ENCODE measurements at regions not wholly inside any gene's neighbourhood (a gene's known extent, or its start where the extent isn't known, plus 50 kb on each side); places are given as distances from the start of the nearest gene placed in this dataset.

- TF ChIP-seq FOXM1 (IDR thresholded peaks at IDR 0.05; ENCODE audit: low read depth) (no peak), YY1 (IDR thresholded peaks at IDR 0.05; ENCODE audit: low read depth) (no peak), TCF12 (IDR thresholded peaks at IDR 0.05) (no peak), CTCF (IDR thresholded peaks at IDR 0.05) (no peak), RXRA (IDR thresholded peaks at IDR 0.05; ENCODE audit: borderline replicate concordance, low read depth) (no peak), EZH2phosphoT487 (IDR thresholded peaks at IDR 0.05; ENCODE audit: borderline replicate concordance, low read depth) (no peak)
- TF ChIP-seq, protein P1, sequence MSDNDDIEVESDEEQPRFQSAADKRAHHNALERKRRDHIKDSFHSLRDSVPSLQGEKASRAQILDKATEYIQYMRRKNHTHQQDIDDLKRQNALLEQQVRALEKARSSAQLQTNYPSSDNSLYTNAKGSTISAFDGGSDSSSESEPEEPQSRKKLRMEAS (IDR thresholded peaks at IDR 0.05; ENCODE audit: low read depth) = no peak
- TF ChIP-seq, protein P2, sequence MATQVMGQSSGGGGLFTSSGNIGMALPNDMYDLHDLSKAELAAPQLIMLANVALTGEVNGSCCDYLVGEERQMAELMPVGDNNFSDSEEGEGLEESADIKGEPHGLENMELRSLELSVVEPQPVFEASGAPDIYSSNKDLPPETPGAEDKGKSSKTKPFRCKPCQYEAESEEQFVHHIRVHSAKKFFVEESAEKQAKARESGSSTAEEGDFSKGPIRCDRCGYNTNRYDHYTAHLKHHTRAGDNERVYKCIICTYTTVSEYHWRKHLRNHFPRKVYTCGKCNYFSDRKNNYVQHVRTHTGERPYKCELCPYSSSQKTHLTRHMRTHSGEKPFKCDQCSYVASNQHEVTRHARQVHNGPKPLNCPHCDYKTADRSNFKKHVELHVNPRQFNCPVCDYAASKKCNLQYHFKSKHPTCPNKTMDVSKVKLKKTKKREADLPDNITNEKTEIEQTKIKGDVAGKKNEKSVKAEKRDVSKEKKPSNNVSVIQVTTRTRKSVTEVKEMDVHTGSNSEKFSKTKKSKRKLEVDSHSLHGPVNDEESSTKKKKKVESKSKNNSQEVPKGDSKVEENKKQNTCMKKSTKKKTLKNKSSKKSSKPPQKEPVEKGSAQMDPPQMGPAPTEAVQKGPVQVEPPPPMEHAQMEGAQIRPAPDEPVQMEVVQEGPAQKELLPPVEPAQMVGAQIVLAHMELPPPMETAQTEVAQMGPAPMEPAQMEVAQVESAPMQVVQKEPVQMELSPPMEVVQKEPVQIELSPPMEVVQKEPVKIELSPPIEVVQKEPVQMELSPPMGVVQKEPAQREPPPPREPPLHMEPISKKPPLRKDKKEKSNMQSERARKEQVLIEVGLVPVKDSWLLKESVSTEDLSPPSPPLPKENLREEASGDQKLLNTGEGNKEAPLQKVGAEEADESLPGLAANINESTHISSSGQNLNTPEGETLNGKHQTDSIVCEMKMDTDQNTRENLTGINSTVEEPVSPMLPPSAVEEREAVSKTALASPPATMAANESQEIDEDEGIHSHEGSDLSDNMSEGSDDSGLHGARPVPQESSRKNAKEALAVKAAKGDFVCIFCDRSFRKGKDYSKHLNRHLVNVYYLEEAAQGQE (IDR thresholded peaks at IDR 0.05; ENCODE audit: low read depth, low read length) = no peak
These were observed 308.4 kb downstream of the BCL11B start for GRCh38 chr14:98963610-98964009.

Data from SK-N-SH (cell line).